ENCODE measurements at regions not wholly inside any gene's neighbourhood (a gene's known extent, or its start where the extent isn't known, plus 50 kb on each side); places are given as distances from the start of the nearest gene placed in this dataset.
A peak's percentile ranks its signal among the peaks of the same experiment; 100 is the strongest.

- DNase-seq = no peak
Observed at GRCh38 chr21:22609802-22610201, 1611.6 kb downstream of the NCAM2 start.

GRCh38 chr21:22627911-22628310 lies 1629.7 kb downstream of the NCAM2 start:
- no peak for DNase-seq

GRCh38 chr21:22630953-22631465 lies 1632.8 kb downstream of the NCAM2 start:
- DNase-seq = no peak

GRCh38 chr21:22632176-22632575 lies 1634.0 kb downstream of the NCAM2 start:
- DNase-seq = no peak

- DNase-seq = no peak
Observed at GRCh38 chr21:22649246-22649645, 1651.0 kb downstream of the NCAM2 start.

GRCh38 chr21:22650226-22650625 lies 1652.0 kb downstream of the NCAM2 start:
- DNase-seq = peak; percentile 43

GRCh38 chr21:22657781-22658180 lies 1659.6 kb downstream of the NCAM2 start:
- no peak for DNase-seq

GRCh38 chr21:22670148-22670547 lies 1671.9 kb downstream of the NCAM2 start:
- DNase-seq = no peak

GRCh38 chr21:22679207-22679606 lies 1681.0 kb downstream of the NCAM2 start:
- DNase-seq = no peak

GRCh38 chr21:22691658-22692057 lies 1693.4 kb downstream of the NCAM2 start:
- DNase-seq = no peak

- DNase-seq = peak; percentile 30
Observed at GRCh38 chr21:22703521-22703920, 1705.3 kb downstream of the NCAM2 start.

- peak; percentile 13 for DNase-seq
Observed at GRCh38 chr21:22710721-22711120, 1712.5 kb downstream of the NCAM2 start.

GRCh38 chr21:22711636-22712035 lies 1713.4 kb downstream of the NCAM2 start:
- no peak for DNase-seq

GRCh38 chr21:22725436-22725835 lies 1727.2 kb downstream of the NCAM2 start:
- DNase-seq = no peak

- DNase-seq = no peak
Observed at GRCh38 chr21:22728091-22728490, 1729.9 kb downstream of the NCAM2 start.

GRCh38 chr21:22743085-22743484 lies 1744.9 kb downstream of the NCAM2 start:
- no peak for DNase-seq

GRCh38 chr21:22754746-22755145 lies 1756.5 kb downstream of the NCAM2 start:
- no peak for DNase-seq

GRCh38 chr21:22758478-22758877 lies 1760.3 kb downstream of the NCAM2 start:
- no peak for DNase-seq

GRCh38 chr21:22762463-22762862 lies 1764.3 kb downstream of the NCAM2 start:
- no peak for DNase-seq

- no peak for DNase-seq
Observed at GRCh38 chr21:22763442-22763841, 1765.2 kb downstream of the NCAM2 start.

- DNase-seq = no peak
Observed at GRCh38 chr21:22764222-22764621, 1766.0 kb downstream of the NCAM2 start.

GRCh38 chr21:22791376-22791775 lies 1793.2 kb downstream of the NCAM2 start:
- no peak for DNase-seq

GRCh38 chr21:22791986-22792560 lies 1793.9 kb downstream of the NCAM2 start:
- no peak for DNase-seq

GRCh38 chr21:22795091-22795490 lies 1796.9 kb downstream of the NCAM2 start:
- no peak for DNase-seq

- DNase-seq = no peak
Observed at GRCh38 chr21:22795644-22796043, 1797.4 kb downstream of the NCAM2 start.

Data from GDM1 (cell line).